ENCODE measurements at regions not wholly inside any gene's neighbourhood (a gene's known extent, or its start where the extent isn't known, plus 50 kb on each side); places are given as distances from the start of the nearest gene placed in this dataset.

- TF ChIP-seq RAD21 (IDR thresholded peaks at IDR 0.05; ENCODE audit: low read depth) (no peak), REST (IDR thresholded peaks at IDR 0.05; ENCODE audit: low read depth) (no peak), EGR1 (IDR thresholded peaks at IDR 0.05) (no peak), YY1 (IDR thresholded peaks at IDR 0.05; ENCODE audit: low read depth) (no peak), CEBPB (IDR thresholded peaks at IDR 0.05) (no peak), TCF12 (IDR thresholded peaks at IDR 0.05; ENCODE audit: low read depth) (no peak), EP300 (IDR thresholded peaks at IDR 0.05; ENCODE audit: borderline replicate concordance) (no peak)
Observed at GRCh38 chr12:127923501-127923900, 343.5 kb upstream of the TMEM132C start.
